GM18499 (cell line): ENCODE measurements at regions not wholly inside any gene's neighbourhood (a gene's known extent, or its start where the extent isn't known, plus 50 kb on each side); places are given as distances from the start of the nearest gene placed in this dataset.
"Not testable (repeated sequence)": the region's sequence is repeated elsewhere in the genome, so short reads cannot be mapped to it uniquely, and the experiment has no call there.

ENCODE experiments used
- ATAC-seq: cut with Tn5 transposase; IDR thresholded peaks from one replicate; pipeline ENCODE4 v1.9.1; 2021; ENCODE audit warnings: moderate number of reproducible peaks; ENCODE audit not compliant: insufficient read depth, unreplicated experiment

DNA sequence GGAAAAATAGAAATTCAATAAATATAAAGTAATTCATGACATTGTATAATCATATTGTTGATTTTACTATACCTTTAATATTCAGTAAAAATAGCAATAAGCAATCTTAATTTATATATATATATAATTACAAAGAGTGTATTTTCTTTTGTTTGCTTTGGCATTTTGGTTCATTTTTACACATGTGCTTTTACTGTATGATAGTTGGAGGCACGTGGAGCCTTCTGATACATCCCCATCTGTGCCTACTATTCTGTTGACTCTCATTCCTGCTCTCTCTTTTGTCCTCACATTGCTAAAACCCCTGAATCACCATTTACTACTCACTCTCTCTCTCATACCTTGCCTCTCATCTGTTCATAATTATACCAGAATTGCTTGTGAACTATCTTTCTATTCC lies 106.4 kb upstream of the NDST4 start:
- no peak for ATAC-seq

DNA sequence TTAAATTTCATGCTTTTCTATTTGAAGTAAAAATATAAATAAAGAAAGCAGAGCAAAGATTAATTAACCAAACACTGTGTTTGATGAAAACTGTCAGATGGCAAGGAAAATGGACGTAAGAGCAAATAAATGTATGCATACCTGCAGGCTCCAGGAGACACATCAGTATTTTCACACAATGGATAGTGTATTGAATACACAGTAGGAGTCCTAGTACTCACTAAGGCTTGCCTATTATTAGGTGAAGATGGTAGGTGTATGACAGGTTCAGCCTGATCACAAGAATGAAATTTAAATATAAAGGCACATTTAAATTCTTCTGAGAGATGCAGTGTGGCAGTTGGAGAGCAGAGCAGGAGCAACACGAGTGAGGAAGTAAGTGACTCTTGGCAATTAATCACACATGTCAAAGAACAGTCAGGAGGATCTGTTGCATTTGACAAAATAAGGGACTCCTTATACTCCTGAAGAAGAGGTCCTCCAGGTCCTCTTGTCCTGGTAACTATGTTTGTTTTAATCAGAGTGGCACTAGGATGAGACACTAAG lies 106.0 kb upstream of the NDST4 start:
- ATAC-seq: no peak

DNA sequence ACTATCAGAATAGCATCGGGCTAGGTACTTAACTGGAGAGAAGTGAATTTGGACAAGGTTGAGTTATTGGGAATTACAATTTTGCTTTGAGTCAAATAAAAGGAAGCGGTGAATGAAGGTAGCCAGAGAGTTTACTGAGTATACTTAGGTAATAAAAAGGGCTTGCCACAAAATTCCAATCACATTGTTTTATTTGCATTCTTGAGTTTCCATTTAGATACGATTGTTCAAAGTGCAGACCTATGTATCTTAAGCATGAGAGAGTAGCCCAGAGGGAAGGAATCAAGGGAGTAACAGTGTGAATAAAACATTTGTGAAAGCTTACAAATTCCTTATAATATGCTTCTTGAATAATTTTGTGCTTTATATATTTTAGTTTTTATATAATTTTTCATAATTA lies 102.5 kb upstream of the NDST4 start:
- no peak for ATAC-seq

DNA sequence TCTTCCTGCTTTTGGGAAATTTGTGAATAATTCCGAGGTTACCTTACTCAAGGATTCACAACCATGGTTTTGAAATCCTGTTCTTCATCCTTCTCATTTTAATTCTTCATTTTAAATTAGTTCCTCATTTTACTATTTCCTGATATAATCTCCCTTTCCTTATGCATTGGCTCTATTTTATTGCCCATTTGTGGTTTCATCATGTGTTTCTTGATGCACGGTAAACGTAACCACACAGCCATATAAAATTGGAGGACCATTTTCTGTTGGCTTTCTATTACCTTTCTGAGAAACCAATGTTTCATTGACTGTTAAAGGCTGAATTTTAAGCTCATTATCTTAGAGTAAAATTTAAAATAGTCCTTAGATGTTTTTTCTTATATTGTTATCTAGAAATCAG lies 100.3 kb upstream of the NDST4 start:
- ATAC-seq: no peak

DNA sequence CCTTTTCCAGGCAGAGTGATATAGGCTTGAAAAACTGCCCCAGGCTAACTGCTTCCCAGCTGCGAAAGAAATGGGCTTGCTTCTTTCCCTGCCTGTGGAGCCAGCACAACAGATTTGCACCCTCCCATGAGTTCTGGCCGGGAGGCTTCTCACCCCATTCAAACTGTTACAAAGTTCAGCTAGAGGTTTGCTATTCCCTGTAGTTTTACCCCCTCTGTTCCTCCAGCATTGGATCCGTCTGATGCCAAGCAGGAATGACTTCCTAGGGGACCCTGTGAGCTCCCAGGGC lies 87.6 kb upstream of the NDST4 start:
- ATAC-seq: no peak

DNA sequence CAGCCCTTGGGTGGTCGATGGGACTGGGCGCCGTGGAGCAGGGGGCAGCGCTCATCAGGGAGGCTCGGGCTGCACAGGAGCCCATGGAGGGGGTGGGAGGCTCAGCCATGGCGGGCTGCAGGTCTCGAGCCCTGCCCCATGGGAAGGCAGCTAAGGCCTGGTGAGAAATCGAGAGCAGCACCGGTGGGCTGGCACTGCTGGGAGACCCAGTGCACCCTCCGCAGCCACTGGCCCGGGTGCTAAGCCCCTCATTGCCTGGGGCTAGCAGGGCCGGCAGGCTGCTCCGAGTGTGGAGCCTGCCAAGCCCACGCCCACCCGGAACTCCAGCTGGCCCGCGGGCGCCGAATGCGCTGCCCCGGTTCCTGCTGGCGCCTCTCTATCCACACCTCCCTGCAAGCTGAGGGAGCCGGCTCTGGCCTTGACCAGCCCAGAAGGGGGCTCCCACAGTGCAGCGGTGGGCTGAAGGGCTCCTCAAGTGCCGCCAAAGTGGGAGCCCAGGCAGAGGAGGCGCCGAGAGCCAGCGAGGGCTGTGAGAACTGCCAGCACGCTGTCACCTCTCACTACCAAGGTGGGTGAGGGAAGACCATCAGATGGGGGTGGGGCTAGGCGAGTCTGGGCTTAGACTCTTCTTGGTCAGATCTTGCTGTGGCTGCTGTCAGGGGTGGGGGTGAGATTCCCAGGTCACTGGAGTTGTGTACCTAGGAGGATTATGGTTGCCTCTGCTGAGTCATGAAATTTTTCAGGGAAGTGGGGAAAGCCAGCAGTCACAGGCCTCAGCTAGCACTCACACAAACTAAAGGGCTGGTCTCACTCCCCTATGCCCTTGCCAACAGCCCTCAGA lies 87.0 kb upstream of the NDST4 start:
- not testable (repeated sequence) for ATAC-seq

DNA sequence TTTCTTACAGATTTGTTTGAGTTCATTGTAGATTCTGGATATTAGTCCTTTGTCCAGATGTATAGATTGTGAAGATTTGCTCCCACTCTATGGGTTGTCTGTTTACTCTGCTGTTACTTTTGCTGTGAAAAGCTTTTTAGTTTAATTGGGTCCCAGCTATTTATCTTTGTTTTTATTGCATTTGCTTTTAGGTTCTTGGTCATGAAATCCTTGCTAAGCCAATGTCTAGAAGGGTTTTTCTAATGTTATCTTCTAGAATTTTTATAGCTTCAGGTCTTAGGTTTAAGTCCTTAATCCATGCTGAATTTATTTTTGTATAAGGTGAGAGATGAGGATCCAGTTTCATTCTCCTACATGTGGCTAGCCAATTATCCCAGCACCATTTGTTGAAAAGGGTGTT lies 81.2 kb upstream of the NDST4 start:
- ATAC-seq: not testable (repeated sequence)

DNA sequence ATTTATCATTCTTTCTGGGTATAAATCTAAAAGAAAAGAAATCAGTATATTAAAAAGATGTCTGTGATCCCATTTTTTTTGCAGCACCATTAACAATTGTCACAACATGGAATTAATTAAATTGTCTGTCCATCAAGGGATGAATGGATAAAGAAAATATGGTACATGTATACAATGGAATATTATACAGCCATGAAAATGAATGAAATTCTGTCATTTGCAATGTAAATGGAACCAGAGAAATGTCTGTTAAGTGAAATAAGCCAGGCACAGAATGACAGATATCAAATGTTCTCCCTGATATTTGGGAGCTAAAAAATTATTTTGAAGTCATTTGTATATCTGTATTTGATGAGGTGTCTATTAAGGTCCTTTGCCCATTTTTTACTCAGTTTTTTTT lies 77.1 kb upstream of the NDST4 start:
- no peak for ATAC-seq

DNA sequence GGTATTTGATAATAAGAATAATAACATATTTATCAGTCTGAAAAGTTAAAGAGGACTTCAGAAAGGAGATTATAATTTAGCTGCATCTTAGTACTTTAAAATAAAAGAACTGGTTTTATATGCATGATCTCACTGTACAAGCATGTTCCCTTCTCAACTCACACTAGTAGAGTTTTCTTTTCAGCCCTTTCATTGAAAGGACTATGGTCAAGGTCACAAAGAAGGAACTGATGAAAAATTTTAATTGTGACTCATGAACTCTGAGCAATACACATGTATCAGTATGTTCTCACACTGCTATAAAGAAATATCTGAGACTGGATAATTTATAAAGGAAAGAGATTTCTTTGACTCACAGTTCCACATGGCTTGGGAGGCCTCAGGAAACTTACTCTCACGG lies 73.7 kb upstream of the NDST4 start:
- ATAC-seq: no peak

DNA sequence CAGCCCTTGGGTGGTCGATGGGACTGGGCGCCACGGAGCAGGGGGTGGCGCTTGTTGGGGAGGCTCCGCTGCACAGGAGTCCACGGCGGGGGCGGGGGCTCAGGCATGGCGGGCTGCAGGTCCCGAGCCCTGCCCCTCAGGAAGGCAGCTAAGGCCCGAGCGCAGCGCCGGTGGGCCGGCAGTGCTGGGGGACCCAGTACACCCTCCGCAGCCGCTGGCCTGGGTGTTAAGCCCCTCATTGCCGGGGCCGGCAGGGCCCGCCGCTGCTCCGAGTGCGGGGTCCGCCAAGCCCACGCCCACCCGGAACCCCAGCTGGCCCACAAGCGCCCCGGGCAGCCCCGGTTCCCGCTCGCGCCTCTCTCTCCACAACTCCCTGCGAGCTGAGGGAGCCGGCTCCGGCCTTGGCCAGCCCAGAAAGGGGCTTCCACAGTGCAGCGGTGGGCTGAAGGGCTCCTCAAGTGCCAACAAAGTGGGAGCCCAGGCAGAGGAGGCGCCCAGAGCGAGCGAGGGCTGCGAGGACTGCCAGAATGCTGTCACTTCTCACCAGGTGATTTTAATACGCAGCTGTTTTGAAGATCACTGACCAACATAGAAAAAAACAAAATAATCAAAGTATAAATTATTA lies 66.1 kb upstream of the NDST4 start:
- not testable (repeated sequence) for ATAC-seq

DNA sequence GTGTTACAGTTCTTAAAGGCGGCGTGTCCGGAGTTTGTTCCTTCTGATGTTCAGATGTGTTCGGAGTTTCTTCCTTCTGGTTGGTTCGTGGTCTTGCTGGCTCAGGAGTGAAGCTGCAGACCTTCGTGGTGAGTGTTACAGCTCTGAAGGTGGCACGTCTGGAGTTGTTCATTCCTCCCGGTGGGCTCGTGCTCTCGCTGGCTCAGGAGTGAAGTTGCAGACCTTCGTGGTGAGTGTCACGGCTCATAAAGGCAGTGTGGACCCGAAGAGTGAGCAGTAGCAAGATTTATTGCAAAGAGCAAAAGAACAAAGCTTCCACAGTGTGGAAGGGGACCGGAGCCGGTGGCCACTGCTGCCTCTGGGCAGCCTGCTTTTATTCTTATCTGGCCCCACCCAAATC lies 65.3 kb upstream of the NDST4 start:
- not testable (repeated sequence) for ATAC-seq

DNA sequence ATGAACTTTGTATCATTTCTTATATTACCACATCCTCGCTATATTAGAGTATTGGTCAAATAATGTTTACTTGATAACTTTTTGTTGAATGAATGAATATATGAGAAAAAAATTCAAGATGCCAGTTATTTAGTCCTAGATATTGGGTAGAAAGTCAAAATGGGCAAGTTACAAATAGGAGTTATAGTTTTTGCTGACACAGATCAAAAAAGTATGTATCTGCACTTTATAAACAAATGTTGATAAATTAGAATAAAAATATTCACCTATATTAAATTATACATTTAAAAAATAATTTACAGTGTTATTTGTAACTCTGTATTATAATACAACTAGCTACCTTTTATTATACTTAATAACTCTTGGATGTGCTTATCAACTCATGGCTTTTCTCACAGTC lies 57.8 kb upstream of the NDST4 start:
- no peak for ATAC-seq

DNA sequence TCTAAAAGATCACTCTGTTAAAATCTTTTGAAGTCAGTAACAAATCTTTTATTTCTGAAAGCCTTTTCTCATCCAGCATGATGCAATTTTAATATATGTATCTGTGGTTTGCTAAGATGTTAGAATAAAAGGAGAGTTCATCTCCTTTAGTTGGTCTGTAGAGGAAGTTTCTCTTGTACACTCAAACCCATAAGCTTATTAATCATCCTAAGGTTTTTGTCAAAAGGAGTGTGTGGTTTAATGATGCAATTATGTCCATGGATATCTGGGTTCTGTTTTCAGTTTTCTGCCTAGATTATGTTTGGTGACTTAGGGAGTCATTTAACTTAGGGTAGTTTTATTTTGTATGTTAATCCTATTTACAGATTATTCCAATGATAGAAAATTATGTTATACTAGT lies 52.1 kb upstream of the NDST4 start:
- no peak for ATAC-seq
